ENCODE measurements at regions not wholly inside any gene's neighbourhood (a gene's known extent, or its start where the extent isn't known, plus 50 kb on each side); places are given as distances from the start of the nearest gene placed in this dataset.

- Mint-ChIP-seq H3K9me3 (ENCODE audit: low read depth) (no peaks in the 10 kb centered on the region), H3K27me3 (ENCODE audit: low read depth) (no peaks in the 10 kb centered on the region), H3K4me1 (ENCODE audit: low read depth) (peaks cover 56% of the 10 kb centered on the region), H3K36me3 (ENCODE audit: low read depth) (no peaks in the 10 kb centered on the region), H3K27ac (ENCODE audit: unreplicated experiment) (peak overlapping the region; percentile 79), H3K4me3 (ENCODE audit: unreplicated experiment) (no peak overlapping the region)
- no peak for TF ChIP-seq CTCF (IDR thresholded peaks at IDR 0.05)
- DNase-seq (ENCODE audit: low spot score), result no peak
Measured at GRCh38 chr15:81947548-81947947, 98.3 kb downstream of the MEX3B start.

- Mint-ChIP-seq H3K9me3 (ENCODE audit: low read depth) (peaks cover 2% of the 10 kb centered on the region), H3K36me3 (ENCODE audit: low read depth) (peaks cover under 1% of the 10 kb centered on the region), H3K27me3 (ENCODE audit: low read depth) (no peaks in the 10 kb centered on the region), H3K27ac (ENCODE audit: unreplicated experiment) (no peak overlapping the region), H3K4me3 (ENCODE audit: unreplicated experiment) (no peak overlapping the region), H3K4me1 (ENCODE audit: low read depth) (peaks cover 57% of the 10 kb centered on the region)
- TF ChIP-seq CTCF (IDR thresholded peaks at IDR 0.05), result no peak
- DNase-seq (ENCODE audit: low spot score), result no peak
Measured at GRCh38 chr15:81945014-81945615, 100.7 kb downstream of the MEX3B start.

- Mint-ChIP-seq H3K36me3 (ENCODE audit: low read depth) (peaks cover 3% of the 10 kb centered on the region), H3K27ac (ENCODE audit: unreplicated experiment) (no peak overlapping the region), H3K27me3 (ENCODE audit: low read depth) (no peaks in the 10 kb centered on the region), H3K4me3 (ENCODE audit: unreplicated experiment) (no peak overlapping the region), H3K4me1 (ENCODE audit: low read depth) (peaks cover 42% of the 10 kb centered on the region), H3K9me3 (ENCODE audit: low read depth) (peaks cover 3% of the 10 kb centered on the region)
- DNase-seq (ENCODE audit: low spot score), result no peak
- TF ChIP-seq CTCF (IDR thresholded peaks at IDR 0.05), result no peak
Measured at GRCh38 chr15:81942655-81943195, 103.1 kb downstream of the MEX3B start.

GRCh38 chr15:81942157-81942556 lies 103.7 kb downstream of the MEX3B start:
- Mint-ChIP-seq H3K27ac (ENCODE audit: unreplicated experiment) (peak overlapping the region; percentile 93), H3K4me1 (ENCODE audit: low read depth) (peaks cover 36% of the 10 kb centered on the region), H3K9me3 (ENCODE audit: low read depth) (peaks cover 3% of the 10 kb centered on the region), H3K36me3 (ENCODE audit: low read depth) (peaks cover 3% of the 10 kb centered on the region), H3K4me3 (ENCODE audit: unreplicated experiment) (no peak overlapping the region), H3K27me3 (ENCODE audit: low read depth) (no peaks in the 10 kb centered on the region)
- DNase-seq (ENCODE audit: low spot score), result no peak
- no peak for TF ChIP-seq CTCF (IDR thresholded peaks at IDR 0.05)

GRCh38 chr15:81941479-81941878 lies 104.3 kb downstream of the MEX3B start:
- Mint-ChIP-seq H3K36me3 (ENCODE audit: low read depth) (peaks cover 3% of the 10 kb centered on the region), H3K4me1 (ENCODE audit: low read depth) (peaks cover 32% of the 10 kb centered on the region), H3K9me3 (ENCODE audit: low read depth) (peaks cover 3% of the 10 kb centered on the region), H3K27ac (ENCODE audit: unreplicated experiment) (peak overlapping the region; percentile 93), H3K4me3 (ENCODE audit: unreplicated experiment) (peak overlapping the region; percentile 1), H3K27me3 (ENCODE audit: low read depth) (no peaks in the 10 kb centered on the region)
- DNase-seq (ENCODE audit: low spot score), result no peak
- TF ChIP-seq CTCF (IDR thresholded peaks at IDR 0.05), result no peak

Measured in chondrocyte (in vitro differentiated cells).